ENCODE measurements at regions not wholly inside any gene's neighbourhood (a gene's known extent, or its start where the extent isn't known, plus 50 kb on each side); places are given as distances from the start of the nearest gene placed in this dataset.
A peak's percentile ranks its signal among the peaks of the same experiment; 100 is the strongest.
"Not testable (repeated sequence)": the region's sequence is repeated elsewhere in the genome, so short reads cannot be mapped to it uniquely, and the experiment has no call there.

DNA sequence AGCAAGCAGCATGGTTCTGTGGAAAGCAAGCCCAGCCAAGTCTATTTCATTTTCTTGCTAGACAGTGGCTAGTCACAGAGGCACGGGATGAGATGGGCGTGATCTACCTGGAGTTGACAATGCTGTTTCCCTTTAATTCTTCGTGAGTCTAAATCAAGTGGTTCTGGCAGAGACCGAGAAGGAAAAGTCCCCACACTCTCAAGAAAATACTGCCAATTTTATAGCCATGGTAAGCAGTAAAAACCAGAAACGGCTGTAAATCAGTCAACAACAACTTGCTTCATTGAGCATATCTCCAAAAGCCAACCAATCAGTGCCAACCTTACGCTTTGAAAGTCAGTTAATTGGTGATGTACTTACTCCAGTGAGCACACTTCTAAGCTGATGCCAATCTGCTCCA lies 223.4 kb downstream of the SEC23IP start:
- DNase-seq = no peak

- no peak for DNase-seq
These were observed 229.2 kb downstream of the SEC23IP start for GRCh38 chr10:120121768-120122167.

GRCh38 chr10:120131183-120131582 lies 238.7 kb downstream of the SEC23IP start:
- no peak for DNase-seq

GRCh38 chr10:120132811-120133210 lies 240.3 kb downstream of the SEC23IP start:
- DNase-seq = no peak

DNA sequence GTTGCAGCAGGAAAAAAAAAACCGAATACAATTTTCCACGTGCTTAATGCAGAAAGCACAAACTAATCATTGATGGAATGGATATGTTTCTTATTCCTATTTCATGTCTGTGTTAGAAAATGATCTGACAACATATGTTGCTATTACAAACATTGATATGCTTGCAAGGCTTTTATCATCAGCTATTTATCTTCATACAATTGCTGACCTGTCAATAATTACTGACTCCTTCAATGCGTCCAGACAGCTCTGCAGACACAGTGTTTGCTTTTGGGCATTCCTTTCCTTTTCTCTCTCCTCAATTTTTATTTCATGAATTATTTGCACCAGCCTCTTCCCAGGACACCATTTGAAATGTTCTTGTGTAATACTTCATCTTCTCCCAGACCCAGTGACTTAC lies 246.2 kb downstream of the SEC23IP start:
- DNase-seq = no peak

DNA sequence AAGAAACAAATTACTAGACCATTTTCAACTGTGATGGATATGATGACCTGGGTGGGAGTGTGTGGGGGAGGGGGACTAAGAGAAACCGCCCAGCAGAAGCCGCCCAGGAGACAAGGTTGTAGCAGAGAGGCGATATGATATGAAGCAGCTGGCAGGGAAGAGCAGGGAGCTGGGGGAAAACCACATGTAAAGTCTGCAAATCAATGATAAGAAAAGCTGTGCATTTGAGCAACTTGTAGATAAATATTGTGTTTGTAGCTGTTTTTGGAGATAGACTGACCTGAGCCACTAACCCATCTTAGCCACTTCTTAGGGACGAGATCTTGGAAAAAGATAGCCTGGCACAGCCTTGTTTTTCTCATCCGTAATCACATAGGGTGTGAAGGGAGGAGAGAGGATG lies 252.6 kb downstream of the SEC23IP start:
- no peak for DNase-seq

DNA sequence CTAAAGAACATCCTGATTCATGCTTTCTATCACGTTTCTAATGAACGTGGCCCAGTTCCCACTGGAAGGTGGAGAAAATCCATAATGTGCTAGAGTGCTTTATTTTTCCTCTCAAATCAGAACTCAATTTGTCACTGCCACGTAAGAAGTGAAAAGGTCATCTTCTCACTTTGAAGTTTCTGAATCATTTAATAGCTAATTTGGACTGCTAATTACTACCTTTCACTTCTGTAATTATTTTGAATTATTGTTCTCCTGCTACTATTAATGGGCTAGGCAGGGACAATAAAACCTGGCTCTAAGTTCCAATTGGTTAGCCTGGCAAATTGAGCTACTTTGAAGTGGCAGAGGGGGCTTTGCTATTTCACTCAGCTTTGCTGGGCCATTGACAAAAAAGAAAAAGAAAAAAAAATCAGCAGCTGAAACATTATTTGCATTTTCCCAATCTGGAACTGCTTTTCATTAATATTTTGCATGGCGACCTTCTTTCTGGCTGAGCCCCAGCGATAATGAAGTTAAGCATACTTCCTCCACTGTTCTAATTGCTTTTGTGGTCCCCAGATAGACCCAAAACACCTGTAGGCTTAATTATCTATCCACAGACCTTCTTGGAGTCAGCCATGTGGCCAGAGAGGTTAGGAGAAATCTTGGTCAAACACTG lies 264.2 kb downstream of the SEC23IP start:
- DNase-seq = peak; percentile 94

- DNase-seq = peak; percentile 24
These were observed 268.6 kb downstream of the SEC23IP start for GRCh38 chr10:120161111-120161510.

DNA sequence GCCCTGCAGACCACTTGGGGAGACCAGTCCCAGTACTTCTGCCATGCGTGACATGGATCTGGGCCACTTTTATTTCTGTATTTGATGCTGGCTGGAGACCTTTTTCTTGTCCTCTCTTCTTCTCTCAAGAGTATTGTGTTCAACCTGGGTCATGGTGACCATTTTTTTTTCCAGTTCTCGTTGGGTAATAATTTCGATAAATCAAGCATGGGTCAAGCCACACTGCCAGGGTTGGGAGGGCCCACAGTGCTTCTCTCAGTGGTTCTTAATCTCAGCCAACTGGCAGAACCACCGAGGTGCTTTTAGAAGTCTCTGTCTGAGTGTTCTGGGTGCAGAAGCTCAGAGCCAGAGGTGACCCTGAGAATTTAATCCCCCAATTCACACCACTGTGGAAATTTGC lies 269.9 kb downstream of the SEC23IP start:
- no peak for DNase-seq

DNA sequence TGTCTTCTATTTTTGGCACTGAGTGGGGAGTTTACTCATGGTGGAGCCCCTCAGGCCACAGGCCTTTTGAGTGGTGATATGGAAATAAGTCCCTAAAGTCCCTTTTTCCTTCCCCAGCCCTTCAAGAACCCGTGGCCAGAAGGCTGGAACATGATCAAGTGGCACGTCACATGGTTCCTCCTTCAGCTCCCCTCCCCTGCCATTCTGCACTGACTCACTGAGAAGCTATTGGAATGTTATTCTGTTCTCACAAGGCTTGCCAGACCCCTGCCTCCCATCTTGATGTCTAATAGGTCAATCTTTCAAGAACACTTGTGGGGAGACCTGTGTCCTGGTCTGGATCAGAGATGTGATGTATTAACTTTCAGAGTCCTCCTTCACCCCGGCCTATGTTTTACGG lies 279.8 kb downstream of the SEC23IP start:
- DNase-seq = no peak

GRCh38 chr10:120174491-120174890 lies 282.0 kb downstream of the SEC23IP start:
- no peak for DNase-seq

DNA sequence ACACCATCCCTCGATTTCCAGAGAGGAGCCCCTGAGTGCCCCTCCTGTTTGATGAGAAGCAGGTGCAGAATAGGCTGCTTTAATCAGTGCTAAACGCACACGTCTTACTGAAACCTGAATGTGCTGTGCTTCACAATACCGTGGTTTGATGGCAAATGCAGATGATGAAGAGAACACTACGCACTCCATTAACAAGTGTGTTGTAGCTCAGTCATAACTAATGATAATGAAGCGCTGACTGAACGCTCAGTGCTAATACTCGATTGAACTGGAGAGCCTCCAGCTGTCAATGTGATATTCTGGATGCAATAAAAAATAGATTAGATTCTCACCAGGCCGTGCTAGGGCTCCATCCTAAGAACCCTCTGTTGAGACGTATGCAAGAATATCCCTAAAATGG lies 279.7 kb upstream of the PLPP4 start:
- no peak for DNase-seq

DNA sequence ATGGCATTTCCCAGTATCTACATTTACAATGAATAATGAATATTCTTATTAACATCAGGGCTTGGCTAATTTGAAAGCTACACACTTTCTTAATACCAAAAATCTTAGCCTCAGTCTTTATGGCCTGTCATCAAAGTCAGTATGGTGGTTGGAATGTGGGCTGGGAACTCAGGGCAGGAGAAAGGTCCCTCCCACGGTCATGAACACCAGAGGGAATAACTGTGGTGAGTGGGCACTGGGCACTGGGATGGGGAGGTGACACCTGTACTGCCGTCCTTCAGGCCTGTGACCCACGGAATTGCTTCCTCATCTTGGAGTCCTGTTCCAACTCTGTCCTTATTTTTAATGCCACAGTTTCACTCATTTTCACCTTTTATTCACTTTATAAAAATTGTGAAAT lies 276.9 kb upstream of the PLPP4 start:
- no peak for DNase-seq

GRCh38 chr10:120181154-120181553 lies 275.9 kb upstream of the PLPP4 start:
- DNase-seq = peak; percentile 46

DNA sequence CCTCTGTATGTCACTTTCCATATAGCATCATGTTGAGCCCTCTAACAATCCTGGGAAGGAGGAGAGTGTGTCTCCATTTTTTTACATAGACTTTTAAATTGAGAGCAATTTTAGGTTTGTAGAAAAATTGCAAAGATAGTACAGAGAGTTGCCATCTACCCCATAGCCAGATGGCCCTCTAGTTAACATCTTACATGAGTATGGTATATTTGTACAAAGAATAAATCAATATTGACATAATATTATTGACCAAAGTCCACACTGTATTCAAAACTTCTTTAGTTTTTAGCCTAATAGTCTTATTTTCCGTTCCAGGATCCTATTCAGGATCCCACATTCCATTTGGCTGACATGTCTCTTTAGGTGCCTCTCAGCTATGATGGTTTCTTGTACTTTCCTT lies 274.6 kb upstream of the PLPP4 start:
- DNase-seq = no peak

- no peak for DNase-seq
These were observed 273.5 kb upstream of the PLPP4 start for GRCh38 chr10:120183546-120183945.

- no peak for DNase-seq
These were observed 272.3 kb upstream of the PLPP4 start for GRCh38 chr10:120184547-120185337.

DNA sequence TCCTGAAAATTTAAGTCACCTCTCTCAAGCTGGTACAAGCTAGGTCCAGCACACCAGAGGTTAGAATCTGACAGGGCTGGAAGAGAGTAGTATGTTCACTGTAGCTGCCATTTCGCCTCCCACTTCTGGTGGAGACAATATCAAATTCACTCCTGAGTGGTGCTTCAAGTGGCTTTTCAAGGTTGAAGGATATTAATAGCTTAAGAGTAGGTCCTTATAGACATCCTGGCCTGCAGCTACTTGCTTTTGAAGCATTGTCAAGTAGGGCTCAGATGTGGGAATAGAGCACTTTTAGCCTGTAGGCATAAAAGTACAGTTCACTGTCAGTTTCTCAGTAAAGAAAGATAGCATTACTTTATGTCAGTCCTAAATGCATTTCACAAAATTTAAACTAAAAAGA lies 270.5 kb upstream of the PLPP4 start:
- peak; percentile 76 for DNase-seq

DNA sequence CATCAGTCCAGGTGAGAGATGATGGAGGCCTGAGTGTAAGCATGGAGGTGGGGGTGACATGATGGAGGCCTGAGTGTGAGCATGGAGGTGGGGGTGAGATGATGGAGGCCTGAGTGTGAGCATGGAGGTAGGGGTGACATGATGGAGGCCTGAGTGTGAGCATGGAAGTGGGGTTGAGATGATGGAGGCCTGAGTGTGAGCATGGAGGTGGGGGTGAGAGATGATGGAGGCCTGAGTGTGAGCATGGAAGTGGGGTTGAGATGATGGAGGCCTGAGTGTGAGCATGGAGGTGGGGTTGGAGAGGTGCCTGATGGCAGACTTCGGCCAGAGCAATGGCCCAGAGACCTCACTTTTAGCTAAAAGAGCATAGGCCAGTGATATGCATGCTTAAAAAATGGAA lies 269.9 kb upstream of the PLPP4 start:
- DNase-seq = not testable (repeated sequence)

GRCh38 chr10:120188950-120189349 lies 268.1 kb upstream of the PLPP4 start:
- DNase-seq = peak; percentile 29

DNA sequence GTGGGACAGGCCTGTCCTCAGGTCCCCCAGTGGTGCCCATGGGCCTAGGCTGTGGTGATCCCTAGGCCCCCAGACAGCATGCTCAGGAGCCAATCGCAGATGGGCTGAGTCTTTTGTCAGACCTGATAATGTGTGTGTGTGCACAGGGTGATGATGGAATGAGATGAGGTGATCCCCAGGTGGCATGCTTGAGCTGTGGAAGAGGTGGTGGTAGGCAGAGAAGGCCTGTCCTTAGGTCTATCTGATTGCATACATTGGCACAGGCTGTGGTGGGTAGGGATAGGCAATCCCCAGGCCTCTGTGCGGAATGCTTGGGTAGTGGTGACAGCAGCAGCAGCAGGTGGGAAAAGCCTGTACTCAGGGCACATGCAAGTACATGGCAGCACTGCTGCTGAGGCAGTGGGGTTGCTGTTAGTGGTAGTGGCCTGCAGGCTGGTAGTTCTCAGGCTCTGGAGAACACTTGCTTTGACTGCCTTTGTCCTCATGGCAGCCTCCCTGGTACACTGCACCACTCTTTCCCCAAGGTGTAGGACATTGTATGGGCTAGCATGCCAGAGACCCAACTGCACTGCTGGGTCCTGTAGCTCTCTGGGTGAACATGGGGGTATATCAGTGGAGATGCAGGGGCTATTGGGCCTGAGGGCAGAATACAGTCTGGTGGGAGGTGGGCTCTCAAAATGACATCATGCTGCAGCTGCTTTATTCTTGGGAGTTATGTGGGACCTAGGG lies 260.9 kb upstream of the PLPP4 start:
- no peak for DNase-seq

- no peak for DNase-seq
These were observed 252.2 kb upstream of the PLPP4 start for GRCh38 chr10:120204877-120205276.

- no peak for DNase-seq
These were observed 251.5 kb upstream of the PLPP4 start for GRCh38 chr10:120205368-120206018.
